ENCODE measurements at regions not wholly inside any gene's neighbourhood (a gene's known extent, or its start where the extent isn't known, plus 50 kb on each side); places are given as distances from the start of the nearest gene placed in this dataset.

DNA sequence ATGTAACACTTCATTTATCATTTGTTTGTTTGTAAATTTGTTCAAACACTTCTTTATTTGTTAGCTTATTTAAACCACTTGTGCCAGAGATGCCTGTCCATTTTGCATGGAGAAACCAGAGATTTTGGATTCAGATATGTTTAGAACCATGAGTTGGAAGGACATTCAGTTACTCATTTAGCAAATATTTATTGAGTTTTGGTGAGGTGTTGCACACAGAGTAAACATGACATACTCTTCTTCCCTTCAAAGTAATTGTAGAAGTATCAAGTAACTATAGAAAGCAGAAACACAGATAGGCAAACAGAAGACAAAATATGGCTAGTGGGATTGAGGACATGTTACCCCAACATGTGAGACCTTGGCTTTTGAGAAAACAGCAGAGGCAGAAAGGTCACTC lies 136.8 kb upstream of the USP25 start:
- no peak for TF ChIP-seq POLR2A (IDR thresholded peaks at IDR 0.05; ENCODE audit: low read depth, low read length)
- no peak for TF ChIP-seq POLR2AphosphoS5 (IDR thresholded peaks at IDR 0.05; ENCODE audit: low read depth, low read length)
- TF ChIP-seq SPI1 (IDR thresholded peaks at IDR 0.05; ENCODE audit: low read depth, low read length) = no peak
